PC-9 (cell line): ENCODE measurements at regions not wholly inside any gene's neighbourhood (a gene's known extent, or its start where the extent isn't known, plus 50 kb on each side); places are given as distances from the start of the nearest gene placed in this dataset.

Source experiments
- EZH2 ChIP-seq: fragments of 200-600 bp; sonication (generic); IDR thresholded peaks from 2 replicates; pipeline ENCODE4 v1.8.0; 2017; ENCODE audit warnings: antibody characterized with exemption, low read depth
- TF ChIP-seq, protein P1 (sequence below): fragments of 200-600 bp; sonication (generic); conservative IDR thresholded peaks from 2 replicates; pipeline ENCODE4 v1.6.1; 2017; ENCODE audit warnings: mixed run types, antibody characterized with exemption, mild to moderate bottlenecking, moderate library complexity

DNA sequence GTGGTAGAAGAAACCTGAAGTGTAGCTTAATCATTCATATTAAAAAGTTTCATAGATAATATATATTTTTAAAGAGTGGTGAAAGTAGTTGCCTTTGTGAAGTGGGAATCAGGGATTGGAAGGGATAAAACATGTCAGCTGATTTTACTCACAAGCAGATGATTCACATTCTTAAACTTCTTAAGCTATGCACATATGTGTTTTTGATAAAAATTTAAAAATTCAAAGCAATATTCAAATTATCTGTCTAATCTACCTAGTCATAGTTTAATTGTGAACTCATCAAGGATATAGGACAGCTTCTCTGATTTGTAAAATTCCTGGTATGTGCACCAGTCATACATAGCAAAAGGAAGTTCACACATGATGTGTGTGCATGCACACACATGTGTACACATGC is 520.6 kb upstream of the PITX2 start:
- TF ChIP-seq, protein P1, sequence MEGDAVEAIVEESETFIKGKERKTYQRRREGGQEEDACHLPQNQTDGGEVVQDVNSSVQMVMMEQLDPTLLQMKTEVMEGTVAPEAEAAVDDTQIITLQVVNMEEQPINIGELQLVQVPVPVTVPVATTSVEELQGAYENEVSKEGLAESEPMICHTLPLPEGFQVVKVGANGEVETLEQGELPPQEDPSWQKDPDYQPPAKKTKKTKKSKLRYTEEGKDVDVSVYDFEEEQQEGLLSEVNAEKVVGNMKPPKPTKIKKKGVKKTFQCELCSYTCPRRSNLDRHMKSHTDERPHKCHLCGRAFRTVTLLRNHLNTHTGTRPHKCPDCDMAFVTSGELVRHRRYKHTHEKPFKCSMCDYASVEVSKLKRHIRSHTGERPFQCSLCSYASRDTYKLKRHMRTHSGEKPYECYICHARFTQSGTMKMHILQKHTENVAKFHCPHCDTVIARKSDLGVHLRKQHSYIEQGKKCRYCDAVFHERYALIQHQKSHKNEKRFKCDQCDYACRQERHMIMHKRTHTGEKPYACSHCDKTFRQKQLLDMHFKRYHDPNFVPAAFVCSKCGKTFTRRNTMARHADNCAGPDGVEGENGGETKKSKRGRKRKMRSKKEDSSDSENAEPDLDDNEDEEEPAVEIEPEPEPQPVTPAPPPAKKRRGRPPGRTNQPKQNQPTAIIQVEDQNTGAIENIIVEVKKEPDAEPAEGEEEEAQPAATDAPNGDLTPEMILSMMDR = no peak
- TF ChIP-seq EZH2 = no peak
